HK-2 (cell line): ENCODE measurements at regions not wholly inside any gene's neighbourhood (a gene's known extent, or its start where the extent isn't known, plus 50 kb on each side); places are given as distances from the start of the nearest gene placed in this dataset.
A peak's percentile ranks its signal among the peaks of the same experiment; 100 is the strongest.

ENCODE experiments used
- DNase-seq: peaks from one replicate; pipeline ENCODE4 v3.0.0-alpha.2; 2018; ENCODE audit not compliant: unreplicated experiment

- DNase-seq: peak; percentile 1
Measured at GRCh38 chr5:117713585-117714198, 1139.1 kb upstream of the SEMA6A start.

GRCh38 chr5:117701062-117701461 is 1126.4 kb upstream of the SEMA6A start:
- DNase-seq: no peak

GRCh38 chr5:117692606-117693005 is 1118.0 kb upstream of the SEMA6A start:
- no peak for DNase-seq

- no peak for DNase-seq
Measured at GRCh38 chr5:117691081-117691870, 1116.7 kb upstream of the SEMA6A start.

- no peak for DNase-seq
Measured at GRCh38 chr5:117690612-117691011, 1116.0 kb upstream of the SEMA6A start.

GRCh38 chr5:117686926-117687325 is 1112.3 kb upstream of the SEMA6A start:
- no peak for DNase-seq

GRCh38 chr5:117682416-117682815 is 1107.8 kb upstream of the SEMA6A start:
- no peak for DNase-seq

GRCh38 chr5:117681431-117682254 is 1107.0 kb upstream of the SEMA6A start:
- no peak for DNase-seq

GRCh38 chr5:117680426-117680825 is 1105.8 kb upstream of the SEMA6A start:
- no peak for DNase-seq

- DNase-seq: no peak
Measured at GRCh38 chr5:117679046-117679445, 1104.4 kb upstream of the SEMA6A start.

GRCh38 chr5:117675646-117676045 is 1101.0 kb upstream of the SEMA6A start:
- DNase-seq: no peak

- DNase-seq: no peak
Measured at GRCh38 chr5:117671551-117671950, 1096.9 kb upstream of the SEMA6A start.

GRCh38 chr5:117667105-117667504 is 1092.5 kb upstream of the SEMA6A start:
- DNase-seq: no peak

- no peak for DNase-seq
Measured at GRCh38 chr5:117665121-117665520, 1090.5 kb upstream of the SEMA6A start.

- DNase-seq: no peak
Measured at GRCh38 chr5:117662361-117662760, 1087.7 kb upstream of the SEMA6A start.

- no peak for DNase-seq
Measured at GRCh38 chr5:117657541-117657940, 1082.9 kb upstream of the SEMA6A start.

GRCh38 chr5:117652958-117653280 is 1078.3 kb upstream of the SEMA6A start:
- no peak for DNase-seq

- no peak for DNase-seq
Measured at GRCh38 chr5:117652036-117652957, 1077.7 kb upstream of the SEMA6A start.

- no peak for DNase-seq
Measured at GRCh38 chr5:117649821-117650220, 1075.2 kb upstream of the SEMA6A start.

GRCh38 chr5:117645400-117645799 is 1070.8 kb upstream of the SEMA6A start:
- DNase-seq: no peak

- DNase-seq: no peak
Measured at GRCh38 chr5:117638581-117638980, 1064.0 kb upstream of the SEMA6A start.

GRCh38 chr5:117633093-117633492 is 1058.5 kb upstream of the SEMA6A start:
- DNase-seq: no peak
